A172 (cell line): ENCODE measurements at regions not wholly inside any gene's neighbourhood (a gene's known extent, or its start where the extent isn't known, plus 50 kb on each side); places are given as distances from the start of the nearest gene placed in this dataset.

Source experiments
- DNase-seq: peaks from one replicate; pipeline ENCODE4 v3.0.0-alpha.2; 2015; ENCODE audit warnings: low spot score

GRCh38 chr5:164680812-164681520 lies 1175.5 kb downstream of the MAT2B start:
- DNase-seq: no peak

GRCh38 chr5:164687391-164687790 lies 1182.0 kb downstream of the MAT2B start:
- DNase-seq: no peak

DNA sequence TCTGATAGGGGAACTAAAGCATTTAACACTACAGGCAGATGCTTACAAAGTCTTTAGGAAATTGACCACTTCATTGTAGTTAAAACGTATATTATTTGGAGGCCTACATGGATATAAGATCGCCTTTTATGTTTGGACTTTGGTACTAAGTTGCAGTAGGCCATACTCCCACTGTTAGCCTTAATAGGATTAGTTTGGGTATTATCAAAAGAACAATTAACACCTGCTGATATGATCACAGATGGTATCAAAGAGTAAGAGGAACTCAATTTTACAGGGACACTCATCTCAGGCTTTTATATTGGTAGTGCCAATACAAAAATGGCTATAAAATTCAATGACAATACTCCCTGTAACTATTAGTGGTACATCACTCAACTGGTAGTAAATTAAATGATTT lies 1183.0 kb downstream of the MAT2B start:
- no peak for DNase-seq

DNA sequence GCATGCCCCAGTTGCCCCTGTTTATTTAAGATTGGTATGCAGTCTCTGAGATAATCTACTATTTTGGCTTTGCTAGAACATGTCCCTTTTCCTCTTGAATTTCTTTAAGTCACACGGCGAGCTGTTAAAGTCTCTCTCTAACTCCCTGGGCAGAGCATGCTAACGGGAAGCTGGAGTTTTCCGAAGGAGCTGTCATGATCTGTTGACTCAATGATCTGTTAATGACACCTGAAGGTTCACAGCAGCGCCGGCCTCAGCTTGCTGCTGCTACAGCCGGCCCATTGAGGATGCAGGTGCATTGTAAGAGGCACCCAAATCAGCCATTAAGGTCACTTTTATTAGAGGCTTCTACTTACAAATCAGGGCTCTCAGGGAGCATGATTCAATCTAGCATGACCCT lies 1203.4 kb downstream of the MAT2B start:
- DNase-seq: no peak

DNA sequence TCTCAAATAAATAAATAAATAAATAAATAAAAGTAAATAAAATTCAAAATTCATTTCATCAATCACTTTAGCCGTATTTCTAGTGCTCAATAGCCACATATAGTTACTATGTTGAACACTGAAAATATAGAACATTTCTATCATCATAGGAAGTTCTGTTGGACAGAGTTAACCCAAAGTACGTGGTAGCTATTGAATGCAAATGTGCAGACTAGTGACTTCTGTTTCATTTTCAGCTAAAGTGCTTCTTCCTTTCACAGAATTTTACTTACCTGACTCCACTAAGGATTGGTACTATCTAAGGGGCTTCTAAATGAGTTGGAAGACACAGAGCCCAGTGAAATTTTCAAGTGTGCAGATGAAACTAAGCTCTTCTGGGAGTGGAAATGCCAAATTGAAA lies 1208.3 kb downstream of the MAT2B start:
- DNase-seq: no peak

DNA sequence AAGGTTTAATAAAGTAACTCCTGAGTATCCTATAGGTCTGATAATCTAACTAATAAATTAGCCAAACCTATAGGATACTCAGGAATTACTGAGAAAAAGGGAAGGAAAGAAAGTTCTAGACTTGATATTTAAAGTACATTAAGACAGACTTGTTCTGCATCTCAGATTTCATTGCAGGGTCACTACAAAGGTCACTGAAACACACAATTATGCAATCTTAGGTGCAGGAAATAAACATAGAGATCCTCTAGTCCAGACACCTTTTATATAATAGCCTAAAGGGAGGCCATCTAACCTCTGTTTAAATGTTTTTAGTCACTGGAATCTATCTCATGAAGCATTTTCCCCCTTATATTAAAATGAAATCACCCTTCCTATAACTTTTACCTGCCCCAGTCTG lies 1215.7 kb downstream of the MAT2B start:
- no peak for DNase-seq

DNA sequence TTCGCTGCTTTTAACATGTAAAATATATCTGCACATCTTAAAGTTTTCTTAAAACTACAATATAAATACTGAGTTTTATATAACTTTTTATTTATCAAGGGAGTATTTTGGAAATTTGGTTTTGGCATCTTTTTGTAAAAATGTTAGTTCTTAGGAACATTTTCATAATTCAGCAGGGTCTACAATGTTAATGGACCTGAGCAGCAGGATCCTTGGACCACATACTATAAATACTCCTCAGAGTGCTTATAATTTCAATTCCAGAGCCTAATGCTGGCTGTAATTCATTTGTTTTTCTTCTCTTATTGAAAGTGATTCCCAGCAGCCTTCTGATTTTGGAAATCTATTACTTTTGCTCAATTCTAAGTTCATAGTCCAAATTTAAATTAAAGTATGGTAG lies 1216.2 kb downstream of the MAT2B start:
- DNase-seq: no peak

DNA sequence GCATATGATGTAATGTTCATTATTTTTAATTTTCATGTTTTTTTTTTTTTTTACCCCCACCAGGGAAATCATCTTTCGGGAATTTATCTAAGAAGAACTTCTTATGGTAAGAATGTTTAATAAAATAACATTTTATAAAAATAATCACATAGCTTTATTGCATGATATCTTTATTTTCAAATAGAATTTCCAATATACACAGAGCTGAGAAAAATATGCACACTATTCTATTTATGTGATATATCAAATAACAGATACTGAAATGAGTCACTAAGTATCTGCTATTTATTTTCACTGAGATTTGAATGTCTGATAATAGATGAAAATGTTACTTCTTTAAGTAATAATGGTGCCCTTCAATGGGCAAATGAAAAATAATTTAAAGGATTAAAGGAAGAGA lies 1217.3 kb downstream of the MAT2B start:
- DNase-seq: no peak

DNA sequence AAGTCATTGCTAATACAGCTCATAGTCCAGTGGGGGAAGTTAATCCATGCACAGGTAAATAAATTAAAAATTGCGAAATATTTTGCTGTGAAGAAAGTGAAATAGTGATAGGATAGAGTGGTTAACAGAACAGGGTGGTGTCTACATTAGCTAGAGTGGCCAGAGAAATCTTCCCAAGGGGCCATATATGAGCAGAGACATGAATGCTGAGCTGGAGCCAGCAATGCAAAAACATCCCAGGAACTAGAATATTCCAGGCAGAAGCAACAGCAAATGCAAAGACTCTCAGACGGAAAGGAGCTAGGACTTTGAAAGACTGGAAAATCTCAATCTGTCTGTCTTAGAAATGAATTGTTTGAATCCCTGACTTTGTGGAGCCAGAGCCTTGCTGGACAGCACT lies 1221.6 kb downstream of the MAT2B start:
- no peak for DNase-seq

GRCh38 chr5:164728733-164729132 lies 1223.3 kb downstream of the MAT2B start:
- no peak for DNase-seq

DNA sequence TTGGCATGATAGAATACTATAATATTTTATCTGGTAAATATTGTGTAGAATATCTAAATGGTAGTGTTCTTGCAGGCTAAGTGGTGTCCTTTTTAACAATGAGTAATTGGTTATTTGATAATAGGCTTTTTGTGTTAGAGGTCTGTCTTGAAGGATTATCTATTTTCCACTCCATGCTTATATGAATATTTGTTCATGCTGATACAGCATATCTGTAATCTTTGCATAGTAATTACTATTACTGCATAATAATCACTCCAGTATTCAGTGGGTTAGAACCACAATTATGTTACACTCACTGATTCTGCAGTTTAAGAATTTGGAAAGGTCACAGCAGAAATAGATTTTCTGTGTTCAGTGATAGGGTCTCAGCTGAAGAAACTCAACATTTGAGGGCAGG lies 1229.9 kb downstream of the MAT2B start:
- no peak for DNase-seq

DNA sequence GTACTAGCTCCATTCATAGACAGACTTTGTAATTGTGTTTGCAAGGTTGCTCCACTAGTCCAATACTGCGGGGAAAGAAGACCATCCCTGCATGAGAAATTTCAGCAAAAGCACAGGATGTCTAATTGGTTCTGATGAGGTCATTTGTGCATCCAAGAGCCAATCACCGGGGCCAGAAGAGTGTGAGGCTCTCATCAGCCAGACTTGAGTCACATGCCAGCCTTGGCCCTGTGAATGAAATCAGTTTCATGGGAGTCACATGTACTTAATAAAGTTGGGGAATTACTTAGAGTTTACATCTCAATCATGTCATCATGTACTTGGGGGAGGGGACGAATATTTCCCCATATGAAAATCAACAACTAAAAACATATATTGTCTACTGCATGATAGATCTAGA lies 1236.0 kb downstream of the MAT2B start:
- DNase-seq: no peak

- DNase-seq: no peak
Measured at GRCh38 chr5:164742025-164742424, 1236.6 kb downstream of the MAT2B start.

- DNase-seq: no peak
Measured at GRCh38 chr5:164746723-164747122, 1241.3 kb downstream of the MAT2B start.

- no peak for DNase-seq
Measured at GRCh38 chr5:164747371-164747770, 1242.0 kb downstream of the MAT2B start.

- DNase-seq: no peak
Measured at GRCh38 chr5:164748861-164749260, 1243.4 kb downstream of the MAT2B start.

- no peak for DNase-seq
Measured at GRCh38 chr5:164753434-164753833, 1248.0 kb downstream of the MAT2B start.

DNA sequence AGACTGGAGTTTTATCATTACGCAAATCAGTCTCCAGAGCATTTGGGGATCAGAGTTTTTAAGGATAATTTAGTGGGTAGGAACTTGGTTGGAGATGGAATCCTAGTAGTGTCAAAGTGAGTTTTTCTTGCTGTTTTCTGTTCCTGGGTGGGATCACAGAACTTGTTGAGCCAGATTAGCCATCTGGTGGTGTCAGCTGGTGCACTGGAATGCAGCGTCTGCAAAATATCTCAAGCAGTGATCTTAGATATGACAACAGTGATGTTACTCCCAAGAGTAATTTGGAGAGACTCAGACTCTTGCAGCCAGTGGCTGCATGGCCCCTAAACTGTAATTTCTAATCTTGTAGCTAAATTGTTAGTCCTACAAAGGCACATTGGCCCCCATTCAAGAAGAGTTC lies 1257.8 kb downstream of the MAT2B start:
- DNase-seq: no peak

DNA sequence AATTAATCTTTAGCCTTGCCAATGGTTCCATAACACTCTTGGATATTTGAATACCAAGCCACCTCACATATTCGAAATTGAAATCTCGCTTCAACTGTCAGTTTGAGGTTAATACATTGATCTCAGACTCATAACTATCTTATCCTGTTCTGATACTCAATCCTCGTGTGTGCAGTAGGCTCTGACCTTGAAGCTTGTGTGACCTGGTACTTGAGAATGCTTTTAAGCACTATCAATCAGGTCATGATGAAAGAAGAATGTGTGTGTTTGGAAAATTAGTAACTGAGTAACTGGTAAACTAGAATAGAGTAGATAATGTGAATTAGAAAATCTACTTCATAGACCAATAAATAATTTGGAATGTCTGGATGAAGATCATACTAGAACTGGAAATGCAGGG lies 1266.7 kb downstream of the MAT2B start:
- no peak for DNase-seq

DNA sequence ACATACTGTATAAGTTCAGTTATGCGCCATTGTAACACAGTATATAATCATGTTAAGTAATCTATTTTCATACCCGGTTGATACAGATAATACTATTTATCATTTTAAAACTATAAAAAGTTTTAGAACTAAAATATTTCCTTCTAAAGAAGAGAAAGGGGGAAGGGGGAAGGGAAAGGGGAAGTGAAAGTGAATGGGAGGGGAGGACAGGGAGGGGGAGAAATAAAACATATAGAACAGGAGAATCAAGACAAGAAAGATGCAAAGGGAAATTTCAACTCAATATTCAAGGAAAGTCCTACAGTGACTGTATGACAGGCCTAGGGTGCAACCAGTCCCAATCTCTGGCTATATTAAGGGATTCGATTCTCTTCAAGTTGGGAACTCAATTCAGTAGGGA lies 1278.8 kb downstream of the MAT2B start:
- DNase-seq: no peak

DNA sequence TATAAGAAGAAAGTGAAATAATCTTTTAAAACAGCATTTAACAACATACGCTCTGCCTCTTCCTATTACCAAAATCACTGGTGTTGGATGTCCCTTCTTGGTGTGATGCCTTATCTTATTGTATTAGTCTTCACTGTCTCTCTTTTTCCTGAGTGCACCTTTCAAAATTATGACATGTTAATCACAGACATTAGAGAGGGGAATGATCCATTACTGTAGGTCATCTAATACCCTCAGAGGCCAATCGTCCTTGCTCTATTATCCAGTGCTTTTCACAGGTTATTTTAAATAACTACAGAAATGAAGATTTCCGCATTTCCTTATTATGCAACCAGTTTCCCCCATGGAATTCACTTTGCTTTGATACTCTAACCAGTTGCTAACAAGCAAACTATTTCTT lies 1292.7 kb downstream of the MAT2B start:
- no peak for DNase-seq

DNA sequence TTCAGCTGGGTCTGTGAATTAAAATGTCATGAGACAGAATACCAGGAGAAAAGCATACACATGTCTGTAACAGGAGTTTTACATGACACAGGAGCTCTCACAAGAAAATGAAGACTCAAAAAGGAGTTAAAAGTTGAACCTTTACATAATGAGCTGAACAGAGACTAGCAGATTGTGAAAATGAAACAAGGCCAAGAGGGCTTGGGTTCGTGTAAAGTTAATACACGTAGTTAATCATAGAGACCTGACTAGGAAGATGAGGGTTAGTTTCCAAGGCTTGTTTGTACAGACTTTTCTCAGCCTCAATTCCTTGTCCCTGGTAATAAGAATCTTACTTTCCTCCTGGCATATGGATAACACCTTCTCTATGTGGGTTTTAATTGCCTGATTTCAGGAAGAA lies 1294.0 kb downstream of the MAT2B start:
- no peak for DNase-seq

GRCh38 chr5:164801910-164802309 lies 1296.5 kb downstream of the MAT2B start:
- no peak for DNase-seq

DNA sequence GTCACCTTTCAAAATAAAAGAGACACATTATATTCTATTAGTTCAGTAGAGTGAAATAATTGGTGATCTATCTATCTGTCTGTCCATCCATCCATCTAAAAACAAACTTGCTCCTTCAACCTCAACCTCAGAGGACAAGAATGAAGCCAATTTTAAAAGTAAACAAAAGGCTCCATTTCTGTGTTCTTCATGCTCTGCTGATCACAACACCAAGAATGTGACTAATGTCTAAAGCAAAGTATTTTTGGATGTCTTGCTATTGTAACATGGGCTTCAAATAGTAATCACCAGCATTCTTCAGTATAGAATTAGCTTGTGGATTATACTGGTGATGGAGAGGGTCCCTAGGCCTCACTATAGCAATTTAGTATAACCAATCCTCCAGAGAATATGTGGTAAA lies 1304.4 kb downstream of the MAT2B start:
- DNase-seq: no peak
